Mesothelial cell of epicardium (in vitro differentiated cells): ENCODE measurements at regions not wholly inside any gene's neighbourhood (a gene's known extent, or its start where the extent isn't known, plus 50 kb on each side); places are given as distances from the start of the nearest gene placed in this dataset.

Experiments used
- DNase-seq, 2 experiments: peaks; one replicate each; pipeline ENCODE4 v3.0.0; 2021; ENCODE audit warnings: low spot score in 2 of 2; ENCODE audit not compliant: unreplicated experiment in 2 of 2
- H3K27ac Mint-ChIP-seq: 2 replicates; pipeline ENCODE4 v1.8.0; 2021; ENCODE audit warnings: mixed read lengths
- H3K27me3 Mint-ChIP-seq: 2 replicates; pipeline ENCODE4 v1.8.0; 2021; ENCODE audit warnings: low read depth, mixed read lengths
- H3K36me3 Mint-ChIP-seq: 2 replicates; pipeline ENCODE4 v1.8.0; 2021; ENCODE audit warnings: mixed read lengths
- H3K4me1 Mint-ChIP-seq: 2 replicates; pipeline ENCODE4 v1.8.0; 2021; ENCODE audit warnings: mixed read lengths
- H3K4me3 Mint-ChIP-seq: 2 replicates; pipeline ENCODE4 v1.8.0; 2021; ENCODE audit warnings: mild to moderate bottlenecking, moderate library complexity, mixed read lengths
- H3K9me3 Mint-ChIP-seq: 2 replicates; pipeline ENCODE4 v1.8.0; 2021; ENCODE audit warnings: mixed read lengths
- TF ChIP-seq, protein P1 (sequence below): fragments of 200-600 bp; sonication (generic); IDR thresholded peaks from one replicate; pipeline ENCODE4 v1.5.0; 2021; ENCODE audit warnings: antibody characterized with exemption; ENCODE audit not compliant: unreplicated experiment

DNA sequence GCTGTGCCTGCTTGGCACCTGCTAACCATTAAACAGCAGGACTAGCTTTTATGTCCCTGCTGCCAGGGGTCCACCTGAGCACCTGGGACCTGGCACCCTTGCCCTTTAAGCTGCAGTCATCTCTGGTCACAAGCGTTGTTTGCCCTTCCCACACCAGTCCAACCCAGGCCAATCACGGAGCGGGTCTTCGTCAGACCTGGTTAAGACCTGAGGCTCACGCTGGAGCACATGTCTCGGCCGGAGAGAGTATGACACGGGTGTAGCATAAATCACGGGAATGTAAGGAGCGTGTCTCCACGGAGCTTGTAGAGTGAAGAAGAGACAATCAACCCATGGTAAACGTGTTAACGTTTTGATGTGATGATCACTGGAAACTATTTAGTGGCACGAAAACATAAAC lies 847.3 kb downstream of the BRD1 start:
- DNase-seq = no peak
- no peaks in the 10 kb centered on the region for H3K9me3 Mint-ChIP-seq
- H3K36me3 Mint-ChIP-seq = no peaks in the 10 kb centered on the region
- H3K27ac Mint-ChIP-seq = no peak overlapping the region
- TF ChIP-seq, protein P1, sequence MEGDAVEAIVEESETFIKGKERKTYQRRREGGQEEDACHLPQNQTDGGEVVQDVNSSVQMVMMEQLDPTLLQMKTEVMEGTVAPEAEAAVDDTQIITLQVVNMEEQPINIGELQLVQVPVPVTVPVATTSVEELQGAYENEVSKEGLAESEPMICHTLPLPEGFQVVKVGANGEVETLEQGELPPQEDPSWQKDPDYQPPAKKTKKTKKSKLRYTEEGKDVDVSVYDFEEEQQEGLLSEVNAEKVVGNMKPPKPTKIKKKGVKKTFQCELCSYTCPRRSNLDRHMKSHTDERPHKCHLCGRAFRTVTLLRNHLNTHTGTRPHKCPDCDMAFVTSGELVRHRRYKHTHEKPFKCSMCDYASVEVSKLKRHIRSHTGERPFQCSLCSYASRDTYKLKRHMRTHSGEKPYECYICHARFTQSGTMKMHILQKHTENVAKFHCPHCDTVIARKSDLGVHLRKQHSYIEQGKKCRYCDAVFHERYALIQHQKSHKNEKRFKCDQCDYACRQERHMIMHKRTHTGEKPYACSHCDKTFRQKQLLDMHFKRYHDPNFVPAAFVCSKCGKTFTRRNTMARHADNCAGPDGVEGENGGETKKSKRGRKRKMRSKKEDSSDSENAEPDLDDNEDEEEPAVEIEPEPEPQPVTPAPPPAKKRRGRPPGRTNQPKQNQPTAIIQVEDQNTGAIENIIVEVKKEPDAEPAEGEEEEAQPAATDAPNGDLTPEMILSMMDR = no peak
- no peaks in the 10 kb centered on the region for H3K4me1 Mint-ChIP-seq
- H3K4me3 Mint-ChIP-seq = no peak overlapping the region
- H3K27me3 Mint-ChIP-seq = peaks cover 35% of the 10 kb centered on the region

DNA sequence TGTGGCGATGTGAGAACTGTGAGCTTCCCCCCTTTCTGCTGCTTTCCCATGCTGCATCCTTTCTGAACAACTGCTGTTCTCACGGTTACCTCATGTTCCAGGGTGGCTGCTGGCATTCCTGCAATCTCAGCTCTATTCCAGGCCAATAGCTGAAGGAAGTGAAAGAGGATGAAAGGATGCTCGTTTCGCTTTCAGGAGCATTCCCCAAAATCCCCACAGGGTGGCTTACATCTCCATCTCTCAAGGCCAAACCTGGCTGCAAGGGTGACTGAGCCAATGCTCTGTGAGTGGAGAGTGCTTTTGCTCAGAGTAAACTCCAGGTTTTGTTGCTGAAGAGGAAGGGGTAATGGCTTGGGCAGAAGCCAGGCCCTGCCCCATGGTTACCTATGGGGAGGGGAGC lies 848.2 kb downstream of the BRD1 start:
- no peak for DNase-seq
- TF ChIP-seq, protein P1 = no peak
- Mint-ChIP-seq H3K9me3 (no peaks in the 10 kb centered on the region), H3K4me3 (no peak overlapping the region), H3K27me3 (peaks cover 35% of the 10 kb centered on the region), H3K4me1 (no peaks in the 10 kb centered on the region), H3K36me3 (no peaks in the 10 kb centered on the region), H3K27ac (no peak overlapping the region)

DNA sequence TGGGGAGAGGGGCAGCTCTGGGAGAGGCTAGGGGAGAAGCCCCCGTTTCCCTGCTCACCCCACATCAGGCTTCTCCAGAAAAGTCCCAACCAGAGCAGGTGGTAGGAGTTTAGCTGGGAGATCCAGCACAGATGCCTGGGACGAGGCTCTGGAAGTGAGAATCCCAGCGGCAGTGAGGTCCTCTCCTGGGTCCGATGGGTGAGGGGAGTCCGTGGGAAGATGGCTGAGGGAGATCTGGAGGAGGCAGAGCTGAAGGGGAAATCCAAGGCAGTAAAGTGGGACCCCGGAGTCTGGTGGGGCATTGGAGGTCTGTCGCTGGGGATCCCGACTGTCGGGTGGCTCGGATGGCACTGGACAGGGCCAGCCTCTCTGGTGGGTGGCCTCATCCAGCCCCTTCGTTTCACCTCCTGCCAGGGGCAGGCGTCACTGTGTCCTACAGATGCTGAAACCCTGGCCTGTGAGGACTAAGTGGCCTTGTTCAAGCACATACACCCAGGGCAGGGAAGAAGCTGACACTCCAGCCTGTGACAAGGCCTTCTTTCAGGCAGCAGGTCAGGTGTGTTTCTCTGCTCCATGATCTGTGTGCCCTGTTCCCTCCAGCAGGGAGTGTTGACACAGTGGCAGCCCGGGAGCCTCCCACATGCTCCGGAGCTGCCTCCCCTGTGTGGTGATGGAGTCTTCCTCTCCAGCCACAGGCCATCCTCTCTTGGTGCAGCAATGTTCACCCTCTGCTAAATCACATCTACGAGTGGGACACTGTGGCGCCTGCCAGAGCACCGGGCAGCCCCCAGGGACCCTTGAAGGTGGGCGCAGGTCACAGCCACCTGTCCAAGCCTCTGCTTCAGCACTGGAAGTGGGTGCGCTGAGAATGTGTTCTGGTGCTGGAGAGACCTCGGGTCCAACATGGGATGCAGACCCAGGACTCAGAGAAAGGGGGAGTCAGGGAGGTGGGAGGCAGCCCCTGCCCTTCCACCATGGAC lies 850.8 kb downstream of the BRD1 start:
- no peaks in the 10 kb centered on the region for H3K4me1 Mint-ChIP-seq
- no peaks in the 10 kb centered on the region for H3K9me3 Mint-ChIP-seq
- no peak overlapping the region for H3K27ac Mint-ChIP-seq
- DNase-seq = no peak
- peaks cover 41% of the 10 kb centered on the region for H3K27me3 Mint-ChIP-seq
- no peak overlapping the region for H3K4me3 Mint-ChIP-seq
- TF ChIP-seq, protein P1 = no peak
- H3K36me3 Mint-ChIP-seq = no peaks in the 10 kb centered on the region

DNA sequence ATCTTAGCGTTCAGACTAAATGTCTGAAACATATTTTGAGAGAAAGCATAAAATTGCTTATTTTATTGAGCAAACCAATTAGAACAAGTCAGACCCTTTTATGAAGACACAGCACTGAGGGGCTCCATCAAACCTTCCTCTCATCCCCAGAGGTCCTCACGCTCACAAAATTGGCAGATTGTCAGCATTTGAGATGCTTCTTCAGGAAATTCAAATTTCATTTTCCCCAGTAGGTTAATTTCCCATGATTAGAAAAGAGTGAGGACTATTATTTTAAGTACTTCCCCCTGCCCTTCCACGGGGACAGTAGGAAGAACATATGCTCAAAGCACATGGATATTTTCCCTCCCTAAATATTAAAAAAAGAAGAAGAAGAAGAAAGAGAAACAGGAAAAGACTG lies 851.8 kb downstream of the BRD1 start:
- DNase-seq = no peak
- Mint-ChIP-seq H3K4me3 (no peak overlapping the region), H3K9me3 (no peaks in the 10 kb centered on the region), H3K36me3 (no peaks in the 10 kb centered on the region), H3K27me3 (peaks cover 46% of the 10 kb centered on the region), H3K27ac (no peak overlapping the region), H3K4me1 (no peaks in the 10 kb centered on the region)
- TF ChIP-seq, protein P1 = no peak

DNA sequence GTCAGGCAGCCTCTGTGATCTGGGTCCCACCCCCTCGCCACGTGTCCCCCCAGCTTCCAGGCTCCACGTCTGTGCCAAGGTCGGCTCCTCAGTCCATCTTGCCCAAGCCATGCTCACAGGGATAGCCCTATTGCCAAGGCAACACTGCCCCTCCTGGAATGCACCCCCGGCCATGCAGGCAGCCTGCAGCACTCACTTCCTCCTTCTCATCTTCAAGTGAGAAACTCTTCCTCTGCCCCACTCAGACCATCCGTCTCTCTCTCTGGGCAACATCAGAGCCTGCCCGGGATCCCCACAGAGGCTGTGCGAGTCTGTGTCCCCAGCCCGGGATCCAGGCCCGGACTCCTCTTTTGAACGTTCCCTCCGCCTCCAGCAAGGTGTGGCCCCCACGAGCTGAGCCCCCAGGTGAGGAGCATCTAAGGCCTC lies 852.3 kb downstream of the BRD1 start:
- peaks cover 45% of the 10 kb centered on the region for H3K27me3 Mint-ChIP-seq
- DNase-seq = no peak
- H3K9me3 Mint-ChIP-seq = no peaks in the 10 kb centered on the region
- no peaks in the 10 kb centered on the region for H3K4me1 Mint-ChIP-seq
- TF ChIP-seq, protein P1 = no peak
- no peak overlapping the region for H3K27ac Mint-ChIP-seq
- no peaks in the 10 kb centered on the region for H3K36me3 Mint-ChIP-seq
- no peak overlapping the region for H3K4me3 Mint-ChIP-seq
